PC-3 (cell line): ENCODE measurements at regions not wholly inside any gene's neighbourhood (a gene's known extent, or its start where the extent isn't known, plus 50 kb on each side); places are given as distances from the start of the nearest gene placed in this dataset.
A peak's percentile ranks its signal among the peaks of the same experiment; 100 is the strongest.
"Not testable (repeated sequence)": the region's sequence is repeated elsewhere in the genome, so short reads cannot be mapped to it uniquely, and the experiment has no call there.

ENCODE experiments used
- ATAC-seq: fragments of 200-7000 bp; cut with Tn5 transposase; 2 replicates; pipeline ENCODE4 v1.9.1; 2020; ENCODE audit warnings: mild to moderate bottlenecking, moderate library complexity
- BruUV-seq: library from RNA; stranded (reverse); fragments of 400-500 nt; replicated peaks from 2 replicates; lab custom pipeline; 2021; lab: Mats Ljungman, UMichigan
- CTCF ChIA-PET: fragments of 300-600 bp; sonication (Branson Sonifier 250); formaldehyde crosslinking; loops from one replicate; lab custom pipeline; 2022; ENCODE audit warnings: antibody characterized with exemption; lab: Charles Lee
- POLR2A ChIA-PET: fragments of 300-600 bp; sonication (Branson Sonifier 250); formaldehyde crosslinking; loops from one replicate; lab custom pipeline; 2022; ENCODE audit warnings: antibody characterized with exemption; ENCODE audit not compliant: unreplicated experiment; lab: Charles Lee
- DNase-seq: peaks from one replicate; pipeline ENCODE4 v3.0.0-alpha.2; 2015
- H2AFZ ChIP-seq: fragments of 300-600 bp; sonication (generic); 2 replicates; pipeline ENCODE4 v1.6.0; 2016; ENCODE audit warnings: antibody characterized with exemption, low read length
- H3F3A ChIP-seq: fragments of 300-600 bp; sonication (generic); one replicate; pipeline ENCODE4 v1.6.0; 2017; ENCODE audit warnings: antibody characterized with exemption, low read length, control low read depth, mild to moderate bottlenecking; ENCODE audit not compliant: unreplicated experiment
- H3K27ac ChIP-seq: fragments of 300-600 bp; sonication (generic); 2 replicates; pipeline ENCODE4 v1.5.1; 2016; ENCODE audit warnings: mild to moderate bottlenecking, low read length
- H3K27me3 ChIP-seq: fragments of 300-600 bp; sonication (generic); 2 replicates; pipeline ENCODE4 v1.6.1; 2016; ENCODE audit warnings: low read length, mixed read lengths
- H3K36me3 ChIP-seq: fragments of 300-600 bp; sonication (generic); 2 replicates; pipeline ENCODE4 v1.6.1; 2016; ENCODE audit warnings: low read depth, mixed run types, low read length, mixed read lengths
- H3K4me1 ChIP-seq: fragments of 300-600 bp; sonication (generic); 2 replicates; pipeline ENCODE4 v1.5.1; 2016; ENCODE audit warnings: low read length; ENCODE audit not compliant: insufficient read depth
- H3K4me2 ChIP-seq: fragments of 300-600 bp; sonication (generic); 2 replicates; pipeline ENCODE4 v1.6.0; 2016; ENCODE audit warnings: low read length
- H3K4me3 ChIP-seq: fragments of 300-600 bp; sonication (generic); 2 replicates; pipeline ENCODE4 v1.5.1; 2016; ENCODE audit warnings: mild to moderate bottlenecking, low read length, mixed read lengths
- H3K79me2 ChIP-seq: fragments of 300-600 bp; sonication (generic); 2 replicates; pipeline ENCODE4 v1.6.1; 2017; ENCODE audit warnings: low read length, mixed read lengths
- H3K9ac ChIP-seq: fragments of 300-600 bp; sonication (generic); 2 replicates; pipeline ENCODE4 v1.6.0; 2016; ENCODE audit warnings: mild to moderate bottlenecking, low read length
- H3K9me2 ChIP-seq: fragments of 300-600 bp; sonication (generic); replicated peaks from 2 replicates; pipeline ENCODE4 v1.6.1; 2016; ENCODE audit warnings: mixed run types, low read length, mixed read lengths
- H3K9me3 ChIP-seq: fragments of 300-600 bp; sonication (generic); 2 replicates; pipeline ENCODE4 v1.6.1; 2016; ENCODE audit warnings: low read length, mixed read lengths
- H4K20me1 ChIP-seq: fragments of 300-600 bp; sonication (generic); 2 replicates; pipeline ENCODE4 v1.6.1; 2016; ENCODE audit warnings: low read length, mixed read lengths
- CTCF ChIP-seq: fragments of 300-600 bp; sonication (generic); conservative IDR thresholded peaks from 2 replicates; pipeline ENCODE4 v1.5.1; 2017; ENCODE audit warnings: antibody characterized with exemption, low read depth, mild to moderate bottlenecking, low read length
- EZH2 ChIP-seq: fragments of 300-600 bp; sonication (generic); IDR thresholded peaks from one replicate; pipeline ENCODE4 v1.6.1; 2017; ENCODE audit warnings: antibody characterized with exemption, mild to moderate bottlenecking, low read length; ENCODE audit not compliant: unreplicated experiment
- EZH2phosphoT487 ChIP-seq: fragments of 300-600 bp; sonication (generic); IDR thresholded peaks from 2 replicates; pipeline ENCODE4 v1.6.1; 2018; ENCODE audit warnings: mild to moderate bottlenecking, antibody characterized with exemption, low read length, borderline replicate concordance
- intact Hi-C: fragments of 100-400 bp; cut with micrococcal nuclease; formaldehyde crosslinking; loops from 2 replicates; pipeline ENCODE4 v1.9.0; 2023

- BruUV-seq = no TSS peak
These were observed 146.9 kb upstream of the SLC1A3 start for GRCh38 chr5:36459176-36460135.

DNA sequence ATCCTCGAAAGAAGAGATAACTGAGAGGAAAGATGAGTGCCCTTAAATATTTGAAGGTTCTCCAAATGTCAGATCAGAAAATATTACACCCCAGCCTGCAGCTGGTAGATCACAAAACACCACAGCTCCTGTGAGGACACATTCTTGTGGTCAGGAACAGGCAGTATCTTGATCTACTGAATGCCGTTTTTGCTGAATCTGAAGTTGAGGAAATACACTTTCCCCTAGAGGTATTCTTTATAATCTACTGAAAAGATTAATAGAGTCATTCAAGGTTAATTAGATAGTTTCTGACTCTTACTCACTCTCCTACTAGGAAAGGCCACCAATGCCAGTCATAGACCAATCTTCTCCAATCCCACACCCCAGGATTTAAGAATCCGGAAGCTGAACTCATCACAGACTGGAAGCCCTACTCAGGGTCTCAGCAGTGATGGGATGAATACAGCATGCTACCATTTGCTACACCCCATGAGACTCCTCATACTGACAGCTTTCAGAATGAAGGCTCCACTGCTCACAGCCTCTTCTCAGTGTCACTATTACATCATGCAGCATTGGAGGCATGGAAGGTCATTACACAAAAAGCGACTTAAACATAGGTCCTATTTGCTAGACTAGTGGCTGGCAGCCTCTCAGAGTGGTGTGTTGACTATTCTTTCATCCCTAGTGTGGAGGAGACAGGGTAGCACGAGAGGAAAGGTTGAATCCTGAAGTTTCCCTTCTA, 143.9 kb upstream of the SLC1A3 start:
- H3K4me1 ChIP-seq = peaks cover 21% of the 10 kb centered on the region
- no peak for TF ChIP-seq EZH2
- TF ChIP-seq EZH2phosphoT487 = no peak
- no peak for TF ChIP-seq CTCF
- no peak overlapping the region for H3K4me2 ChIP-seq
- H3K9me2 ChIP-seq = no peaks in the 10 kb centered on the region
- H4K20me1 ChIP-seq = no peaks in the 10 kb centered on the region
- H3K27me3 ChIP-seq = no peaks in the 10 kb centered on the region
- BruUV-seq = no TSS peak
- ATAC-seq (no peak), DNase-seq (no peak)
- H3K36me3 ChIP-seq = no peaks in the 10 kb centered on the region
- CTCF ChIA-PET = no interaction called here
- POLR2A ChIA-PET = no interaction called here
- no peak overlapping the region for H3K27ac ChIP-seq
- H3K9ac ChIP-seq = no peak overlapping the region
- H3K79me2 ChIP-seq = no peaks in the 10 kb centered on the region
- no peak overlapping the region for H3K4me3 ChIP-seq
- H3K9me3 ChIP-seq = no peaks in the 10 kb centered on the region
- intact Hi-C loops = loop anchor here (5.0 kb wide), 1 partner anchor 45 kb away; no protein-coding TSS in a partner anchor
- no peak overlapping the region for H2AFZ ChIP-seq
- no peaks in the 10 kb centered on the region for H3F3A ChIP-seq

More at GRCh38 chr5:36459176-36460135, 146.9 kb upstream of the SLC1A3 start:
- H3K9me3 ChIP-seq = no peaks in the 10 kb centered on the region
- H3K9ac ChIP-seq = no peak overlapping the region
- ChIA-PET POLR2A (interaction anchor here (0.5 to 0.6 kb wide), 3 partner anchors 42 to 182 kb away, joined by 3 to 6 read pairs (median 5); no protein-coding TSS in a partner anchor), CTCF (interaction anchor here (0.9 to 1.2 kb wide), 3 partner anchors 44 to 231 kb away, joined by 3 to 5 read pairs (median 4); no protein-coding TSS in a partner anchor)
- peak; percentile 29; the same call in 1 of the 2 replicates for ATAC-seq
- no peaks in the 10 kb centered on the region for H3K79me2 ChIP-seq
- H3K9me2 ChIP-seq = no peaks in the 10 kb centered on the region
- DNase-seq = peak; percentile 83
- intact Hi-C loops = loop anchor here (5.0 kb wide), 1 partner anchor 42 kb away; no protein-coding TSS in a partner anchor
- peak overlapping the region; percentile 39 for H3K27ac ChIP-seq
- peaks cover 26% of the 10 kb centered on the region for H3K4me1 ChIP-seq
- TF ChIP-seq CTCF (peak; percentile 67), EZH2phosphoT487 (no peak)
- H4K20me1 ChIP-seq = no peaks in the 10 kb centered on the region
- H3F3A ChIP-seq = no peaks in the 10 kb centered on the region
- H3K27me3 ChIP-seq = no peaks in the 10 kb centered on the region
- H2AFZ ChIP-seq = 0 out of 2 replicates have a peak overlapping the region, but pooled peaks have one; percentile 22
- H3K36me3 ChIP-seq = no peaks in the 10 kb centered on the region
- H3K4me2 ChIP-seq = peak overlapping the region; percentile 22
- H3K4me3 ChIP-seq = no peak overlapping the region

DNA sequence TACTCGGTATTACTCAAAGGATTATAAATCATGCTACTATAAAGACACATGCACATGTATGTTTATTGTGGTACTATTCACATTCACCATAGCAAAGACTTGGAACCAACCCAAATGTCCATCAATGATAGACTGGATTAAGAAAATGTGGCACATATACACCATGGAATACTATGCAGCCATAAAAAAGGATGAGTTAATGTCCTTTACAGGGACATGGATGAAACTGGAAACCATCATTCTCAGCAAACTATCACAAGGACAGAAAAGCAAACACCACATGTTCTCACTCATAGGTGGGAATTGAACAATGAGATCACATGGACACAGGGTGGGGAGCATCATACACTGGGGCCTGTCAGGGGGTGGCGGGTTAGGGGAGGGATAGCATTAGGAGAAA, 130.5 kb upstream of the SLC1A3 start:
- H3K9ac ChIP-seq, intact Hi-C loops, POLR2A ChIA-PET, H3K4me3 ChIP-seq, H3K4me1 ChIP-seq, ATAC-seq, H3K27ac ChIP-seq, H3K9me2 ChIP-seq, H3F3A ChIP-seq, H3K4me2 ChIP-seq, CTCF ChIA-PET, H4K20me1 ChIP-seq, H3K27me3 ChIP-seq, DNase-seq, H2AFZ ChIP-seq, H3K36me3 ChIP-seq, H3K9me3 ChIP-seq, BruUV-seq, H3K79me2 ChIP-seq: not testable (repeated sequence)
